Activated naive CD4-positive, alpha-beta T cell treated with Interleukin-2 at 50 U/mL for 16 hours (primary cell): ENCODE measurements at regions not wholly inside any gene's neighbourhood (a gene's known extent, or its start where the extent isn't known, plus 50 kb on each side); places are given as distances from the start of the nearest gene placed in this dataset.

ENCODE experiments used
- DNase-seq: peaks from one replicate; pipeline ENCODE4 v3.0.0-alpha.2; 2020

DNA sequence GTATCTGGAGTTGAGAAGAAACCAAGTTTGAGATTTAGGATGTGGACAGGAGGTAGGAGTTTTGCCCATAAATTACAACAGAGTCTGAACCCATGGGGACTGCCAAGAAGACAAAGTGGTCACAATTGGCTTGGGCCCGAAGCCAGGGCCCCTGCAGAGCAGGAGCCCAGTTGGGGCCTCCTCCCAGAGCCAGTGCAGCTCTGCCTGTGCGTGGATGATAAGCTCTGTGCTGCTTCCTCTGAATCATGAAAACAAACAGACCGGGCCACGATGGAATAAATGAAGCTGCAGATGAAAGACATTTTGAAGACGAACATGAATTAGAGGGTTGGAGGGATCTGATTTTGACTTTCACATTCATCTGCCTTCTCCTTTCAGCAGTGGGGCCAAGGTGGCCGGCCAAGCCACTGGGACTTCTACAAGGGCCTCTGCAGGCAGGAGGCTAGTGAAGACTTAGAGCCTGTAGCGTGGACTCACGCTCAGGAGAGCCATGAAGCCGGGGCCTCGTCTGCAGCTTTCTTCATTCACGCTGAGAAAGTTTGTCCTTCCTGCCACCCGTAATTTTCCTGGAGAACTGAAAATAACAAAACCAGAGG is 156.8 kb upstream of the LYZL1 start:
- DNase-seq, result no peak

DNA sequence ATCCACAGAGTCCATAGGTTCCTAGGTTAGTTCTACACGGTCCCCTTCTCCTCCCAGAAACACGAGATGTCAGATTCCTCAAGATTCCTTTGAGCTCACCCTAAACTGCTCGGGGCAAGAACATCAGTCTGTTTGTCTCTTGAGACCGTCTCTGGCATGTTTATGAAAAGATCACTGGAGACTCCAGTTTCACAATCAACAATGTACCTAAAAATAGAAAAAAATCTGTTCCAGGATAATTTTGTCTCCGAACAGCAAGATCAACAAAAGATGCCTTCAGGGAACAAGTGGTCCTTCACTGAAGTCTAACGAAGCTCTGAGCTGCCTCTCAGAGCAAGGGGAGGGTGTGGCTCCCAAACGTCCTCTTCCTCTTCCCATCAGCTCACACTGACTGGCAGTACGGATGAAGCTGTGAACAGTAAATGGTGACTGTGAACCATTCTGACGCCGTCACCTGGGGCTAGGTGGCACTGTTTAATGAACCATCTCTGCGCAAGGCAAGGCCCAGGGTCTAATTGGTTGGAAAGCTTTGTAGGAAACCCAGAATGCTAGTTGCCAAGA is 156.2 kb upstream of the LYZL1 start:
- no peak for DNase-seq

DNA sequence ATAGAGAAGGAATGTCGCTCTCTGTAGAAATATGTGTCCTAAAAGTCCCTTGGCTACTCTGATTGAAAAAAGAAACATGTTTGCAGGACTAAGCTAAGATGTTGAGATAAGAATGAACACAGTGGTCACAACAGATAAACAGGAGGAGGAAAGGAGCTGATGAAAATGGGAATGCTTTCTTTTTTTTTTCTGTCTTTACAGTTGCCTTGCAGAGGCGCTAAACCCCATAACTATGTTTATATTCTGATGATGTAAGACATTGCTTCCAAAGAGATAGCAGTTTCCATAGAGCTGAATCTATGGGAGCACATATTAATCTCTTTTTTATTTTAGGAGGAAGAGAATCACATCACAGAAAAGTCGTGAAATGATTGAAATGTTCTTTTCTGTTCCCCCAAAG is 153.5 kb upstream of the LYZL1 start:
- DNase-seq, result no peak

DNA sequence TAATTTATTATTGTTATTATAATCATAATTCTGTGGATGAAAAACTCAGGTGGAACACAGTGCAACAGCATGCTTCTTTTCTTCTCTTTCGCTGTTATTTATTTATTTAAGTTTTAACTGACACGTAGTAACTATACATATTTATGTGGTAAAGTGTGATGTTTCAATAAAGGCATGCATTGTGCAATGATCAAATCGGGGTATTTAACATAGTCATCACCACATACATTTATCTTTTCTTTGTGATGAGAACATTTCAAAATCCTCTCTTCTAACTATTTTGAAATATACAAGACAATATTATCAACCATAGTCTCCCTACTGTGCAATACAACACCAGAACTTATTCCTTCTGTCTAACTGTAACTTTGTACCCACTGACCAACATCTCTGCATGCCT is 152.5 kb upstream of the LYZL1 start:
- DNase-seq, result no peak

DNA sequence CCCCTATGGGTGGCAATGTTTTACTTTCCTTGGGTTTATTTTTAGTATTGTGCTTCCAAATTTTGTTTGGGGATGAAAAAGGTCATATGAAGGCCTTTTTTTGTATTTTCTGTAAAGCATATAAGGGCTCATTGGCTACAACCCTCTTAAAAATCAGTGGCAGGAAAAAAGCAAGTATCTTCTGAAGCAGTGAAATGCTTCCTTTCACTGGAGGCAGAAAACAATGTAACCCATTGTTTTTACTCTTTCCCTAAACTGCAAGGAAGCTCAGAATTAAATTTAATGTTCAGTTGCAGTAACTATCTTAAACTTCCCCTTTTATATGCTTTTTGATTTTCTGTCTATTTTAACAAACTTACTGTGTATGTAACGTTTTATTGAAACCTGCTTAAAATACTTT is 148.7 kb upstream of the LYZL1 start:
- no peak for DNase-seq

GRCh38 chr10:29140991-29141390 is 147.9 kb upstream of the LYZL1 start:
- DNase-seq, result no peak

GRCh38 chr10:29141761-29142160 is 147.1 kb upstream of the LYZL1 start:
- DNase-seq, result no peak

DNA sequence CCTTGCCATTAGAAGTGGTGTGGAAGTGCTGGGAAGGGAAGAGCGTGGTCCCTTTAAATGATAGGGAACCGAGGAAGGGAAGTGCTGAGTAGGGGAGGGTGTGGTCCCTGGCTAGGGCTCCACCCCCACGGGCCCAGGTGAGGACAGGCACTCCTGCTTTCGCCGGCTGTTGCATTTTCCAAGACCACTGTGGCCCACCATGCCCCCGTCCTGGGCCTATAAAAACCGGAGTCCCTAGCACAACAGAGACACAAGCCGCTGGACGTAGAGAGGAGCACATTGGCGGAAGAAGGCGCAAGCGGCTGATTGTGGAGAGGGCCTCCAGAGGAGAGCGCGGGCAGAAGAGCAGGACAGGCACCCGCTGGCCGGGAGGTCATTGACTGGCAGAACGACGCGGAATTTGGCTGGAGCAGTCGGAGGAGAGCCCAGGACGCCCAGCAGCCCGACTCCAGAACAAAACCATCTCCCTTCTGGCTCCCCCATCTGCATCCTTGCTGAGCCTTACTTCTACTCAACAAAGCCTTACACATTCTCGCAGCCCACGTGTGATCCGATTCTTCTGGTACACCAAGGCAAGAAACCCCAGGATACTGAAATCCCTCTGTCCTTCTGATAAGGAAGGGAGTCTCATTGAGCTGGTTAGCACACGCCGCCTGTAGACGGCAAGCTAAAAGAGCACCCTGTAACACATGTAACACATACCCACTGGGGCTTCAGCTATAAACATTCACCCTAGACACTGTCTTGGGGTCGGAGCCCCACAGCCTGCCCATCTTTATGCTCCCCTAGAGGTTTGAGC is 146.2 kb upstream of the LYZL1 start:
- no peak for DNase-seq

DNA sequence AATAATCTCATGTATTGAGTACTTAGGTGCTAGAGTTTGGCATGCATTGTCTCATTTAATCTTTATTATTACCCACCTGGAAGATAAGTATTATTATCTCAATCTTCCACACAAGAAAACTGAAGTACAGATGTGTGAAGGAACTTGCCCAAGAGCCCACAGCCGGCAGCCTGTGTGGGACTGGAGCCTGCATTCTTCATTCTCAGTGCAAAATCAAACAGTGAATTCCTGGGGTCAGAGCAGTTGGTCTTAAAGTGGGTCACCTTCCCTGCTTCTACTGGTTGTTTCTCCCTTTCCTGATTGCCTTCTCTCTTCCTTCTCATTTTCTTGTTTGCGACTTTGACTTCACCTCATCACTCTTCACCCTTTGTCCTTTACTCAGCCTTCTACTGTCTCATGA is 144.7 kb upstream of the LYZL1 start:
- no peak for DNase-seq

DNA sequence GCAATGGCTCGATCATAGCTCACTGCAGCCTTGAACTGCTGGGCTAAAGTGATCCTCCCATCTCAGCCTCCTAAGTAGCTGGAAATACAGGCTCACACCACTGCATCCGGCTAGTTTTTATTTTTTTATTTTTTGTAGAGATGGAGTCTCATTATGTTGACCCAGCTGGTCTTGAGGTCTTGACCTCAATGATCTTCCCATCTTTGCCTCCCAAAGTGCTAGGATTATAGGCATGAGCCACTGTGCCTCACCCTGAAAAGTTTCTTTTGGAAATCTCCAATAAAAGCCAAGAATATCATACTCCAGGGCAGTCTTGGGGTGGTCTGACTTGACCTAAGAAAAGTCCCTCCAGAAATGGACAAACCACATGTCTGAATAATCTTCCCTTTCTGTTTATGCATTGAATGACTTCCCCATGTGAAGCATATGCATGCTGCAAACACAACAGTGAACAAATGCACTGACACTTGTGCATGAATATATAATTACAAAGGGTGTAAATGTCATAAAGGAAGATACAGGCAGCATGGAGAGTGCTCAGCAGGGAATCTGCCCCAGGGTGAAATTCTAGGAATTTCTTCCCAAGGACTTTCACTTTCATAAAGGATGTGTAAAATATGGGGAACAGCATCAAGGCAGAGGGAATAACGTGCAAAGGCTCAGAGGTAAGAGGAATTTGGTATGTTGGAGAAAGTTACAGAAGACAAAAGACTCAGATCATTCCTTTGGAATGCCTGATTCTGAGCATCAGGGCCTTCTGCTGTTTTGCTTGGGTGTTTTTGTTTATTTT is 142.4 kb upstream of the LYZL1 start:
- DNase-seq, result no peak

GRCh38 chr10:29150010-29150409 is 138.9 kb upstream of the LYZL1 start:
- no peak for DNase-seq

DNA sequence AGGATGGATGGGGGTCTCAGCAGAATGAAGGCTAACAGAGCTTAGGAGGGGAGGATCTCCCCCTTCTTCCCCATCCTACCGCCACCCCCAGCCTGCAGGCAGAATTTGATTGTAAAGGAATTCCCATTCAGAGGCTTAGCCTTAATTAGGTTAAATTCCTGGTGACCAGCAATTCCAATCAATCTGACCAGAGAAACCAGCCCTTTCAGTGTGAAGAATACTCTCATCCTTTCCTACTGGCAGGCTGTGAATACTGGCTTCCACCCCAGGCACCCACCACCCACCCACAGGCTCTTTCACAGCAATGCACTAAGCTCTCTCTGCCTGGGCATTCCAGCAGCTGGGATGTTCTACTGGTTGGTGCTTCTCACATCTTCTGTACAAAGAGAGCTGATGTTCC is 137.9 kb upstream of the LYZL1 start:
- no peak for DNase-seq

- no peak for DNase-seq
These were observed 131.5 kb upstream of the LYZL1 start for GRCh38 chr10:29157321-29157720.

DNA sequence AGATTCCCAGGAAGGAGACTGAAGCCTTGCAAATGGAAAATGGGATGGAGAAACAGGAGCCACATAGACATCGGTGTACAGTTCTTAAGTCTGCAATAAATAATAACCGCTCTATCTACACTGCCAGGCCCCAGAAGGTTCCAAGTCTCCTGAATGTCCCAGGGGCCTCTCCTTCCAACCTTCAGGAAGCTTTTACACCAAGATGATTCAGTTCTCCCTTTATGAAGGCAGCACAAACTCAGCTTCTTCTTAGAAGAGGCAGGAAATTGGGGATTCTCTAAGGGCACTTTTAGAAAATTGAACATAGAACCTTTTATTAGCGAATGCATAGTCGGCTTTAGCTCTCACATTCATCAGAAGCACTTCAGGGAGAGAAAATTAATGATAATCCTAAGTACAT is 130.8 kb upstream of the LYZL1 start:
- DNase-seq, result no peak

- no peak for DNase-seq
These were observed 128.7 kb upstream of the LYZL1 start for GRCh38 chr10:29160150-29160617.

- DNase-seq, result no peak
These were observed 125.1 kb upstream of the LYZL1 start for GRCh38 chr10:29163746-29164145.

DNA sequence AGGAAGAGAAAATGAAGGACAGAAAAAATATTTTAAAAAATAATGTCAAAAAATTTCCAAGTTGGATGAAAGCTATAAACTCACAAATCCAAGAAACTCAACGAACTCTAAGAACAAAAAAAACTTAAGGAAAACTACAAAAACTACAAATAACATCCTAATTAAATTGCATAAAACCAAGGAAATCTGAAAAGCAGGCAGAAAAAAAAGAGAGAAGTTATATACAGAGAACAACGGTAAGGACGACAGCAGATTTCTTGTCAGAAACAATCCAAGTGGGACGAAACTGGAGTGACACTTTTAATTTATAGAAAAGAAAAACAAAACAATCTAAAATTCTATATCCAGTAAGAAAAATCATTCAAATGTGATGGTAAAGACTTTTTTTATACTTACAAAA is 122.2 kb upstream of the LYZL1 start:
- DNase-seq, result no peak

DNA sequence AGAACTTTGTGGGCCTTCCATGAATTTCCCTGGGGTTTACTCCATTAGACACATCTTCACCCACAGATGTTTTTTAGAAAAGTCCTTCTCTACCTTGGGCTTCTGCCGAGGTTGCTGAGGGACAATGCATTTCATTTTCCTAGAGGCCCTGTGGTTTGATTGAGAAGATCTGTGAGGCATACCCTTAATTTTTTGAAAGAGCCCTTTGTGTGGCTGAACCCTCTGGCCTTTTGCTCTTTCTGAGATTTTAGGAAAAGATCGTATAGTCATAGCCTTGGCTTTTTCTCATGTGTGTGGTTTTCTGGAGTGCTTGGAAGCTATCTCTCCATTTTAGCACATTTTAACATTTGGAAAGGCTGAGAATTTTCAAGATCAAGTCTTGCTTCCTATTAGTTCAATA is 119.8 kb upstream of the LYZL1 start:
- no peak for DNase-seq

DNA sequence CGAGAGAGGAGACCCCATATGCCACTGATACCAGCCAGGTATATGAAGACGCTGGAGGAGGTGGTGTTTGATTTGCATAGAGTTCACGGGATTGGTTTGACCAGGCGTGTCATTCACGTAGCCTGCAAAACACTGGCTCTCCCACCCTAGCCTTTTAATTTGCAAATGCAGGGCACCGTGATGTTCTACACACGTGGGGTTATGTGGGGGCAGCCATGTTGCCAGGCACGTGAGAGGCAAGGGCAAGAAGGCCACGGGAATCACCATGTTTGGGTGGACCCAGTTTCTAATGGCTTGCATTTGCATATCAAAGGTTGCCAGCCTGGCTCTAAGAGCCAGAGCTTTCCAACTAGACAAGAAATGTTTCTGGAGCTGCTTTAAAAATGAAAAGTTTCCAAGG is 117.2 kb upstream of the LYZL1 start:
- DNase-seq, result no peak

DNA sequence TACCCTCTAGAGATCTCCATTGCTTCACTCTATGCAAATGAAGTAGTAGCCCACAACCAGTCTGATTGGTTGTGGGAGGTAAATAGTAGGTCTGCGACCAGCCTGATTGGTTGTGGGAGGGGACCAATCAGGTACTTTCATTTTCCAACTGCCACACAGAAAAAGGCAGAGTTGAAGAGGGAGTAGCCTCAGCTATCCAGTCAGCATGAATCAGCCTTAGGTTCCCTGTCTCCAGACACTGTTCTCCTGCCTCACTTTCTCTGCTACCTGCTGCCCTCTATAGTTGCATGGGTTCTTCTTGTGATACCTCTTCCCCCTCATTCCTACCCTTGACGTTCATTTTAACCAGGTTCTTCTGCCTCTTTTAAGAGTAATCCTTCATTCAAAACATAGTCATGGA is 114.5 kb upstream of the LYZL1 start:
- no peak for DNase-seq

GRCh38 chr10:29176845-29177832 is 111.7 kb upstream of the LYZL1 start:
- no peak for DNase-seq

DNA sequence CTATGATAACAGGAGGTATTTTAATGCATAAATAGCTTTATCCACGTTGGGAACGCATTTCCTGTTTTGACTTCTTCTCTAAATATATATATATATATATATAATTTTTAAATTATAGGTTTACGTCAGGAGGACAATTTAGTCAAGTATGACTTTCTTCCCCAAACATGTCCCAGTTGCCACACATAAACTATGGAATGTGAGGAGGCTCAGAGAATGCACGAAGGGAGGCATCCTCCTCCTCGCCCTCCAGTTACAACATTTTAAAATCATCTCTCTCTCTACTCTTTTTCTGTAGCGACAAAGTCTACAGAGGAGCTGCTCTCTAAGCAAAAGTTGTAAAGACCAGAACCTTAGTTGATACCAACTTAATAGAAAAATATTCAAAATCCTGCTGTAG is 106.9 kb upstream of the LYZL1 start:
- no peak for DNase-seq
